Right renal pelvis (tissue), 4 donors: ENCODE measurements at regions not wholly inside any gene's neighbourhood (a gene's known extent, or its start where the extent isn't known, plus 50 kb on each side); places are given as distances from the start of the nearest gene placed in this dataset.
"Not testable (repeated sequence)": the region's sequence is repeated elsewhere in the genome, so short reads cannot be mapped to it uniquely, and the experiment has no call there.

Source experiments
- DNase-seq, 4 donors: peaks; one replicate each; pipeline ENCODE4 v3.0.0-alpha.2; 2013; ENCODE audit warnings: low read depth in 4 of 4, low spot score in 3 of 4, missing footprints in 1 of 4

DNA sequence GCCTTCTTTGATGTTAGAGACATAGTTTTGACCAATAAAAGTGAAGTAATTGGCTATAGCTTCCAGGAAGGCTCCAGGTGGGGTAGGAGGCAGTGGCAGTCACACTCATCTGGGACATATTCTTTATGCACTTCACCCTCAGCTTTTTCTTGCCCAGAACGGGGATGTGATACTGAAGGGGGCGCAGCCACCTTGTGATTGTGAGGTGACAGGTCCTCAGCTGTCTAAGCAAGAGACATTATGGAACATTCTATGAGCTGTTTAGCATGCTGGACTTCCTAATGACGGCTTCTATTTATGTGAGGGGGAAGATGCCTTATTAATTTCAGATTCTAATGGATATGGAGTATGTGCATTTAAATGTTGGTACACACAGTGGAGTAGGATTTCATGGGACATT is 151.3 kb upstream of the ZFP64 start:
- DNase-seq: no peak

DNA sequence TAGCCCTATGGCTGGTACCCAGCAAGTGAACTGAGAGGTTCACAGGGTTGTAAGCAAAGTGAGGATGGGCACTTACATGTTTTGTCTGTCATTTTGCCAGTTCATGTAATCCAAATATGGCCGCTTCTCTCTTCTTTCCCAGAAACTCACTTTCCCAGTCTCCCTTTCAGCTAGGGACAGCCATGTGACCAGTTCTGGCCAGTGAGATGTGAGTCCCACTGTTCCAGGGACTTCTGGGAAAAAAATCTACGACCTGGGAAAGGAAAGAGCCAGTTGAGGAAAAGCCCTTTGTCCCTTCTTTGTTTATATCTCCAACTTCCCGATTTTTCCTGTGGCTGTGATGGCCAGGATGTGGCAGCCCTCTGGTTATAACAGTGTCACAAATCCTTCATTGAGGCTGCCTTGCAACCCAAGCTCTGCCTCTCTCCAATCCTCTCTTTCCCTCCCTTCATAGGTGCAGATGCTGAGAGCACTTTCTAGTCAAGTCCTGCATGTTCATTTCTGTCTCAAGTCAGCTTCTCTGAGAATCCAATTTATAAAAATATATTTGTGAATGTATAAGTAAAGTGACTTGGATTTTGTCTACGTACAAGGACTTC is 148.6 kb upstream of the ZFP64 start:
- DNase-seq: no peak

DNA sequence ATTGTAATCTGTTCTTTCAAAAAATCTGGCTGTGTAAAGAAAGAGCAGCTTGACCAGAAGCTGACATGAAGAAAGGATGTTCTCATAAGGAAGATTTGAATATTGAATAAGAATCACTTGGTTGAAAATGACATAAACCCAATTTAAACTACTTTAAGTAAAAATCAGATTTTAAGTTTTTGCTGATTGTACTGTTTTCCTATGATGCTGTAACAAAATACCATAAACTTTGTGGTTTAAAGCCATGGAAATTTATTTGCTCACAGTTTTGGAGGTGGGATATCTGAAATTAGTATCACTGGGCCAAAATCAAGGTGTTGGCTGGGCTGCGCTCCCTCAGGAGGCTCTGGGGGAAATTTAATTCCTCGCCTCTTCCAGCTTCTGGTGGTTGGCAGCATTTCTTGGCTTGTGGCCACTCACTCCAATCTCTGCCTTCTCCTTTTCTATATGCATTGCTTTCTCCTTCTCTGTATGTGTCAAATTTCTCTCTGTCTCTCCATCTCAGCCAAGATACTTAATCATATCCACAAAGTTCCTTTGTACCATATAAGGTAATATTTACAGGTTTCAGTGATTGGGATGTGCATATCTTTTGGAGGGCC is 141.2 kb upstream of the ZFP64 start:
- DNase-seq: no peak

DNA sequence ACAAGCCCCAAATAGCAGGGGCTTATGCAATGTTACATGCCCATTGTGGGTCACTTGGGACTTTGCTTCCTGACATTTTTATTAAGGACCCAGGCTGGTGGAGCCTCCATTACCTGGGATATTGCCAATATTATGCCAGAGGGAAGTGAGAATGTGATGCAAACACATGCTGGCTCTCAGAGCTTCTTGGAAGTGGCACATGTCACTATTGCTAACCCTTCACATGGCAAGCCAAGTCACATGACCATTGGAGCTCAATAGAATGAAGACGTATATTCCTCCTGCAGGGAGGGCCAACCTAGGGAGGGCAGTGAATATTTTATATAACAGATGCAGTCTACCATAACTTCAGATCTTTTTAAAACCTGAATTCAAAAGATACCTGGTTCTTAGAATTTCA is 140.7 kb upstream of the ZFP64 start:
- DNase-seq: no peak

DNA sequence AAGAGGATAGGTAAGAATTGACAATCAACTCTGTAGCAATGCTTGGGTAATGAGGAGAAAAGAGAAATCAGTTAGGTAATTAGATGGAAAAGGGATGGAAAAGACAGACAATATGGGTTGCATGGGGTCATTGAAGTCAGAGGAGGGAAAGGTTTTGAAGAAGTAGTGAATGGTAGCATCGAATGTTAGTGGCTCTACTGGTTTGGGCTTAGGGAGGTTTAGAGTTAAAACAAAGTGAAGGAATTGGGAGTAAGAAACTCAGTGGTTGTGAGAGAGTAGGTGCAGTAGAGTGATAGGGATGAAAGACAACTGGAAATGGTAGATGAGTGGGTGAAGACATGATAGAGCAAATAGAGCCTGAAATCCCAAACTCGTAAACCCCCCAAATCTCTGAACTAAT is 140.1 kb upstream of the ZFP64 start:
- no peak for DNase-seq

DNA sequence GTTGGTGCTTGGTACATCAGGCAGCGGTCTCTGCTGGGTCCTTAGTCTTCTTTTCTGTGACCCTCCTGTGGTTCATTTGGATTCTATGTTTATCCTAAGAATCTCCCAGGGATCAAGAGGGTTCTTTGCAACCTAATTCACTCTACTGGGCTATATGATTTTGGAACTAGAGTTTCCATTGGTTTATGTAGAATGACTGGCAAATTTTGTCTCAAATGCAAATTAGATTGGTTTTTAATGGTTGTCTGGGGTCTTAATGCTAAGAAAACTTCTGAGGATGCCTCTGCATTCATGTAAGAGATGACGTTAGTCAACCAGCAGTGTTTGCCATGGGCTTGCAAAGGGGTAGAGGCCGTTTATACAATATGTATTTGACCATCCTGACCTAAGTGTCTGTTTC is 129.8 kb upstream of the ZFP64 start:
- no peak for DNase-seq

DNA sequence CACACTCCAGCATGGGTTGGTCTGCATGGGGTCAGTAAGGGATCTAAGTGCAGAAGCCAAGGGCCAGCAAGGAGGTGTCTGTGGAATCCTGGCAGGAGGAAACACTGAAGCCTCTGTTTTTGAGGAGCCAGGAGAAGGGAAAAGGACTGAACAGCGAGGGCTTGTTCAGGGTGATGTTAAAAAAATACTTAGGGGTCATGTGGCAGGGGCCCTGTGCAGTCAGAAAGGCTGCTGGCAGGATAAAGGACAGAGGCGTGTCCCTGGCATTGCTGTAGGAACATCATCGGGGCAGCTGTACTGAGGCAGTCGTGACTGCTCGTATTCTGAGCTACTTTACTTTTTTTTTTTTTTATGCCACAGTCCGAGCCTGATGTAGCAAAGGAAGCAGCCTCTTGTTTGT is 127.1 kb upstream of the ZFP64 start:
- no peak for DNase-seq

DNA sequence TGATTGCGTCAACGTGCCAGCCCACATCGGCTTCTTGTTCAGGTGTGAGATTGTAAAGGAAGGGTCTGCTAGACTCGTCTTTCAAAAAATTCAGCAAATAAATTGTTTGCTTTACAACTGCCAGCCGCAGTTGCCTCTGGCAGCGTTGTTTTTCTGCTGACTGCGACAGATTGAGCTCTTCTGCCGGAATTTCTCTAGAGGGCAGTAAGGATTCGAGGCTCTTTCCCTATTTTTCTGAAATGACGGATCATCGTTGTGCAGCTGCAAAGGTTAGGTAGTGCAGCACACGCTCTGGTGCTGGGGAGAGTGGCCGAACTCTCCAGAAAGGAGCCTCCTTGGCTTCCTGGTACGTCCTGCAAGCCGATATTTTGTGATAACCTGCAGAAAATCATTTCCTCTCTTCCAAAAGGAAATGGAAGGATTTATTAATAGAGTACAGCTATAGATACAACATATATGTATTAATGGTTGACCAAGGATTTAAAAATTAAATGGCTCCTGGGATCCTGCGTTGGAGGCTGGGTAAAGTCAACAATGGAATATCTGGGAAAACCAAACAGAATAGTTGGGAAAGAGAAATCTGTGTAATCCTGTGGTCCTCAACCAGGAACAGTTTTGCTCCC is 121.9 kb upstream of the ZFP64 start:
- DNase-seq: peak; percentile 32 to 54 (median 36)

DNA sequence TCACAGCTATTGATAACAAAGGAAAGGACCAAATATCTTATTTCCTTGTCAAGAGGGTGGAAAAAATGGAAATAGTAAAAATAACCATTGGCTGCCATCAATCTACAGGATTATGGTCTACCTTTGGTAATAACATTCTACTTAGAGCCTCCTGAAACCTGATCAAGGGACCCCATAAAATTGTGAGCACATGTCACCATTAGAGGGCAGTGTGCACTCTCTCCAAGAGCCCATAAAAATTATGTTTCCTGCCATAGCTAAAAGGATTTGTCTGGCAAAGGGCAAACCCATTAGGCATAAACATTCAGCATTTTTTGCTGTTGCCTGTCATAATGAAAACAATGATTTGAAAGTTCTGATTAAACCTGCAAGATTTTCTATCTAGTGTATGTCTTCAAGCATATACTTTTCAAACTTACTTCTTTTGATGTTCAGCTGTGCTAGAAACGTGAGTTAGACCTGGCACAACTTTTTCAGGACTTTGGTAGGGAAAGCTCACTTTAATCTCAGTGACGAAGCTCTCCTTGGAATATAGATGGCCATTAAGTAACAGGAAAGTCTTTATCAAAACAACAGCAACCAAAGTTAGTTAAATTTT is 120.7 kb upstream of the ZFP64 start:
- peak; percentile 51 to 61 (median 54) for DNase-seq

DNA sequence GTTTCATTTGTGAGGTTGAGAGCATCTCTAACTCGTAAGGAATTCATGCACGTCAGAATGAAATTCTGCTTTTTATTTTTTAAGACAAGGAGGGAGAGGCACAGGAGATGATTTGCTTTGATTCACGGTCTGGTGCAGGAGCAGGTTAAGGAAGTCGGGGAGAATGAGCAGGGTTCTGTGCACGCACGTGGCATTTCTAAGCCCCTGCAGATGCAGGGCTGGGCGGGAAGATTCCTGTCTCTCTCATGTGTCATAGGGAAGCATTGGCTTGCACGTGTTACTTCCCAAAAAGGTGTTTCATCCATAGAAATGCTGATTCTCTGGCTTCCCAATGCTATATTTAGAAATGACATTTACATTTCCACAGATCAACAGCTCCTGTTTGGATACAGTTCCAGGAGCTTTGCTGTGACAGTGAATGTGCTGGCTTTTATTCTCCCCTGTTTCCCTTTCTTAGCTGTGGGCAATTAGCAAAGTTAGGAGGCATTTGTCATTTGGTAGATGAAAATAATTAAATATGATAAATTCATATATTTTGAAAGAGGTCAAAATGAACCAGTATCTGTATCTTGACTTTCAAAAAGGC is 119.7 kb upstream of the ZFP64 start:
- no peak for DNase-seq

DNA sequence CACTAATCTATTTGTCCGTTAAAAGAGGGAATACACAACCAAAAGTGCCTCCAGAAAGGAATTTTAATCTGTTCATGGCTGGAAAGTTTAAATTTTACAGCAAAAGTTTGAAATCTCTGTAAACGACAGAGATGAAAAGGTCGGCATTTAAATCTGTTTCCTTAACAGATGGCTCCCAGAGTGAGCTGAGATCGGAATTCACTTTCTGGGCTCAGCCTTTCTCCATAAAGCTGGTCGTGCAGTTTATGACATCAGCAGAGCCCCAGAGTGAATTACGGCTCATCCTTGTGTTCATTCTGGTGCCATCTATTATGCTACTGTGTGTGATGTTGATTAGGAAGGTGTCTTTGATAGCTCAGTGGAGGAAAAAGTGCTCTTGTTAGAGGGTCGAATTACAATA is 117.6 kb upstream of the ZFP64 start:
- no peak for DNase-seq

DNA sequence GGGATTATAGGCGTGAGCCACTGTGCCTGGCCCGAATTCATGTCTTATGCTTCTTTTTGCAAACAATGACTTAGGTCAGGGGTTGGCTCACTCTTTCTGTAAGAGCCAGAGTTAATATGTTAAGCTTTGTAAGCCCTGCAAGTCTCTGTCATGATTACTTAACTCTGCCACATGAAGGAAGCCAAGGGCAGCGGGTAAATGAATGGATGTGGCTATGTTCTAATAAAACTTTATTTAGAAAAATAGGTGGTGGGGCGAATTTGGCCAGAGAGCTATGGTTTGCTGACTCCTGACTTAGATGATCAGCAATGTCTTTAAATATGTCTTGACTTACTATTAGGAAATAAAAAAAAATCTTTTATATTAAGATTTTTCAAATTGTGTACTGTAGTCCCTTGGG is 114.9 kb upstream of the ZFP64 start:
- DNase-seq: no peak

DNA sequence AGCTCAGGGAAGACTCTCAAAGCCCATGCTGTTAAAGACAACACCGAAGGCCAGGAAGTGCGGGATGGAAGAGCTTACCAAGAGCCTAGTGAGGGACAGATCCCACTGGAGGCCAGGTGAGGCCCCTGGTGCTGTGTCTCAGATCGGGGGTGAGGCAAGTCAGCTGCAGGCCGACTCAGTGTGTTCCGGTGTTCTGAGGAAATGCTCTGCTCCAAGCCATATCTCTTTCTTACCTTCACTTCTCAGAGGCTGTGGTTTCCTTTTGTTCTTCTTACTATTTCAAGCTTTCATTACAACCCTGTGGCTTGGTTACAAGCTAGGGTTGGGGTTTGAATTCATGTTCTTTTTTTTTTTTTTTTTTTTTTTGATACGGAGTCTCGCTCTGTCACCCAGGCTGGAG is 114.3 kb upstream of the ZFP64 start:
- no peak for DNase-seq

DNA sequence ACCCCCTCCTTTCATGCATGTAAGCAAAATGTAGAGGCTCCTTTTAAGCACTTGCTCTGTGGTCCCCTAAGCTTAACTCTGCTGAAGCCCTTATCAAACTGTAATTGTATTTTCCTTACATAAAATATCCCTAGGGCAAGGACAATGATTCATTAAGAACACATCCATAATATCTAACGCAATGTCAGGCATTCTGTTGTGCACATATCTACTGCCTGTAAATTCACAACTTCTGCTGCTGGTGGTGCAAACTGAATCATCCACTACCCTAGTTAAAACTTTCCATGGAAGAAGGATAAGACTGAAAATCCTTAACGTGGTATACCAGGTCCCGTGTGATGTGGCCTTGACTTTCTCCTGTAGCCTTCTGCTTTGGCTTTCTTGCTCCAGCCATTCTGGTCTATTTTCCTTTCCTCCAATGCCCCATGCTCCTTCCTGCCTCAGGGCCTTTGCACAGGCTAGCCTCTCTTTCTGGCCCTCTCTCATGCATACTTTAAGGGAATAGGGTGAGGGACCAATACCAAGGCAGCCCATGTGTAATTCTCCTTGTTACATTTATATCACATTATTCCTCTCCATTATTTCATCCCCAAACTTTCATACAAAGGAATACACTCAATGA is 113.6 kb upstream of the ZFP64 start:
- no peak for DNase-seq

DNA sequence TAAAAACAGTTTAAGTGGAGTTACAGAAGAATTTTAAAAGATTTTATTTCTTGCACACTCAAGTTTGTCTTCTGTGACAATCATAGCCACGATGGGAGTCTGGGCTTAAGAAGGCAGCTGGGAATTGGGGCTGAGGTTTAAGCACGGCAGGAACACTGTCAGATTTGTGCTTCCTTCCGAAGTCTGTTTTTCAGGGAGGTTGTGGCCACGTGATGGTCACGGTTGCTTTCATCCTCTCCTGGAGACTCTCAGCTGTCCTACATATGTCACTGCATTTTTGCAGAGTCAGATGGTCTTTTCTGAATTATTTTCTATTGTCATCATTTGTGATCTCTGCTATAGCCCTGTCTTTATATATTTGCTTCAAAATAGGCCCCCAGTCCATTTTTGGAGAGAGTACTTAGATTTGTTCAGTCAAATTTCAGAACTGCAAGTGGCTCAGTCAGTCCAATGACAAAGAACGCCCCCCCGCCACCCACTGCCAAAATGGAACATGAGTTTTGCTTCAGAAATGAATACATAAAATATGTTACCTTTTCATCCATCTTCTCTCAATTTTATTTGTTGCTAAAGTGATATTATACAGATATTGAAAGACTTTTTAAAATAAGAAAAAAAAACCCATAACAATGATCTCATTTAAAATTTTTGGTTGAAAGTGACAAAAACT is 111.8 kb upstream of the ZFP64 start:
- DNase-seq: no peak

DNA sequence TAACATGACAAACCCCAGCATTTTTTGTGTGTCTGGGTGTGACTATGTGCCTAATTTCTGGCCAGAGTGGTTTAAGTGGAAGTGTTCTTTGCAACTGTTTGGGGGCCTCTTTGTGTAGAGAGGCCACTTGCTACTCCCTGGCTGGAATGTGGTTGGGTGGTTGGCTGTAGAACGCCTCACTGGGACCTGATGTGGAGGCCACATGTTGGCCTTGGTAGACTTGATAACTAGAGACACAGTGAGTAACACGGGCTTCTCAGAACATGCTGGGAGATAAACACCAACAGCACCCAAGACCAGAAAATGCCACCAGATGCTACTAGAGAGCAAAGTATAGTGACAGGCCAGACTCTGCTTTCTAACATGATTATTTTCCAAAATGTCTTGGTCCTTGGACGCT is 111.2 kb upstream of the ZFP64 start:
- no peak for DNase-seq

DNA sequence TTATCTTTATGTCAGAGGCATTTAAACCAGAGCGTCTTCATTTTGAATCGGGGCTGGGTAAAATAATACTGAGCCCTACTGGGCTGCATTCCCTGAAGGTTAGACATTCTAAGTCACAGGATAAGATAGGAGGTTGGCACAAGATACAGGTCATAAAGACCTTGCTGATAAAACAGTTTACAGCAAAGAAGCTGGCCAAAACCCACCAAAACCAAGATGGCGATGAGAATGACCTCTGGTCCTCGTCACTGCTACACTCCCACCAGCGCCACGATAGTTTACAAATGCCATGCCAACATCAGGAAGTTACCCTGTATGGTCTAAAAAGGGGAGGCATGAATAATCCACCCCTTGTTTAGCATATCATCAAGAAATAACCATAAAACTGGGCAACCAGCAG is 110.5 kb upstream of the ZFP64 start:
- not testable (repeated sequence) for DNase-seq

DNA sequence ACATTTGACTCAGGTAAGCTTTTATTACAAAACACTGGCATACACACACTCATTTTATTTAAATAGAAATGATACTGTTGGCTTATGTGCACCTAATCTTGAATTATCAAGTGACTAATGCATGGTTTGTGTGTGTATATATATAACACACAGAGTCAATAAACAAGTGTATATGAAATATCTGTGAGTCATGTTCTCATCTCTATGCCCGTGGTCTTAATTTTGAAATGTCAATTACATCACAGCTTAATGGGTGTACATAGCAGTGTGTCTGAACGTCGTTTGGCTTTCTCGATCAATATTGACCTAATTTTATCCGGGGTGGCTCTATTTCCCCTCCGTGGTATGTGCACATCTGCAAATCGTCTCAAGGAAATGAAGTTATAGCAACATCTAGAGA is 104.0 kb upstream of the ZFP64 start:
- no peak for DNase-seq

DNA sequence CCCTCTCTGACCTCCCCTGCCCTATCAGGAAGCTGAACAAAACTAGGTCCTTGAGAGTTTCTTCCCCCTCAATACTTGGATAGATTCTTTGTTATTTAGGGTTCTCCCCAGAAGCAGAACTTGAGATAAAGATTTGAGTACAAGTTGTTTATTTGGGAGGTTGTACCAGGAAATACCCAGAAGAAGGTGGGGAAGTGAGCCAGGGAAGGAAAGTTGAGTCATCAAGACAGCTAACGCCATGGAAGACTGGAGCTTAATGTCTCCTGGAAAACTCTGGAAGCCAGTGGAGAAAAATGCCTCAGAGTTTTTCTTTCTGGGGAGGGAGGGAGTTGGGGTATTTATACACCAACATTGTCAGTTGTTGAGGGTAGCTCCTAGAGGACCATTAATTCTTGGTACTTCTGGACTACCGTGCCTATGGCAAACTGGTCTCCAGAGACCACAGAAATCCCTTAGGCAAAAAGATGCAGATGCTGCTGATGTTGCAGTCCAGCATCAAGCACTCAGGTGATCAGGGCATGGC is 102.6 kb upstream of the ZFP64 start:
- DNase-seq: no peak

DNA sequence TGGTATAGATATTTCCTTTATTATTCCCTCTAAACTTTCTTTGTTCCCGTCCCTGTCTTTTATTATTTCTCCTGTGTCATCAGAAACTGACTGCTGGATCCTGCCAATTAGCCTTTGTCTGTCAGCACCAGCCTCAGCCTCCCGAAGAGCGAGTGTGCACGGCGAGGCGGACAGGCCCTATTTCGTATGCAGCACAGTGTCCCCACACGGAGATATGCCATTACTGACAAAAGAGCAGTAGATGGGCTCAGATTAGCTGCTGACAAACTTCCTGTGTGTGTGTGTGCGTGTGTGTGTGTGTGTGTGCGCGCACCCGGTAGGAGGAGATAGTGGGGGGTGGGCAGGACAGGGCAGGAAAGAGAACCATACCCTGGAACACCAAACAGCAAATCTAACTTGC is 99.5 kb upstream of the ZFP64 start:
- DNase-seq: no peak

DNA sequence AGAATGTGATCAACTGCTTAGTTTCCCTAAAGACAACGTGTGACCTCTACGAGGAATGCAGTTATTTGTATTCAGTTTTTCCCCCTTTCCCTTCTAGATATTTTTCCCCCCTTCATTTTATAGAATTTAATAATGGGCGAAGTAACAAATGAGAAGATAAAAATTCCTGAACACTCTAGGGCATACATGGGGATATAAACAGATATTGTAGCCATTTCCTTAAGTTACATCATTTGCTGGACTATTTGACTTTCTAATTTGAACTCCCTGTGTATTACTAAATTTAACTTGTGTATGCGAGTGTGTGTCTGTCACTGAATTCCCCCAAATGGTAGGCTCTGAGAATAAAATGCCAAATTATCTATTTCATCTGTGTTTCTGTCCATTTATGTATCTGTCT is 99.0 kb upstream of the ZFP64 start:
- DNase-seq: no peak
